ENCODE measurements at regions not wholly inside any gene's neighbourhood (a gene's known extent, or its start where the extent isn't known, plus 50 kb on each side); places are given as distances from the start of the nearest gene placed in this dataset.
"Not testable (repeated sequence)": the region's sequence is repeated elsewhere in the genome, so short reads cannot be mapped to it uniquely, and the experiment has no call there.

DNA sequence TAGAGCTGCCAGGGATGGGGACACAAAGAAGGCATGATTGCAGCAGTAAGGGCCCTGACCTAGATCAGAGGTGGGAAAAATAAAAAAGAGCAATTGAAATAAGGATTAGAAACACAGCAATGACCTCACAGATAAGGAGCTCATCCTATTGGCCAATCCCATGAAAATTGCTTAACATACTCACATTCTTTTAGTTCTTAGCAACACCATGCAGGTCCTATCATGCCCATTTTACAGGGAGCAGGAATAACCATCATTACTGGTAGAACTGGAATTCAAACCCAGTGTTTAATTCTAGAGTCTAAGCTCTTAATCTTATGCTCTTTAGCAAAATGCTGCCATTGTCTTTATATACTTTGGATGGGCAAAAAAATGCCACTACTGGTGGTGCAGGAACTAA is 267.7 kb downstream of the RNF144B start:
- Histone ChIP-seq H3K9ac (ENCODE audit: low read length) (no peak overlapping the region), H2AFZ (ENCODE audit: low read length) (no peak overlapping the region), H3K27ac (ENCODE audit: low read depth, low read length, poor library complexity, severe bottlenecking) (no peak overlapping the region), H3K9me3 (ENCODE audit: low read length) (no peaks in the 10 kb centered on the region), H3K9me2 (ENCODE audit: low read depth, low read length) (no peaks in the 10 kb centered on the region), H3K4me2 (ENCODE audit: low read length) (no peak overlapping the region), H3F3A (ENCODE audit: insufficient read depth, low read length) (no peaks in the 10 kb centered on the region), H4K20me1 (ENCODE audit: insufficient read depth, low read length) (no peaks in the 10 kb centered on the region), H3K36me3 (ENCODE audit: insufficient read depth, low read length) (no peaks in the 10 kb centered on the region), H3K79me2 (ENCODE audit: insufficient read depth, low read length) (no peaks in the 10 kb centered on the region), H3K27me3 (ENCODE audit: insufficient read depth, low read length) (no peaks in the 10 kb centered on the region), H3K4me3 (ENCODE audit: low read depth, low read length, poor library complexity, severe bottlenecking) (no peak overlapping the region), H3K4me1 (ENCODE audit: insufficient read depth, low read length, severe bottlenecking) (no peaks in the 10 kb centered on the region)
- TF ChIP-seq CTCF (IDR thresholded peaks at IDR 0.05; ENCODE audit: low read length) (no peak), EZH2 (IDR thresholded peaks at IDR 0.05; ENCODE audit: borderline replicate concordance, low read length) (no peak)

DNA sequence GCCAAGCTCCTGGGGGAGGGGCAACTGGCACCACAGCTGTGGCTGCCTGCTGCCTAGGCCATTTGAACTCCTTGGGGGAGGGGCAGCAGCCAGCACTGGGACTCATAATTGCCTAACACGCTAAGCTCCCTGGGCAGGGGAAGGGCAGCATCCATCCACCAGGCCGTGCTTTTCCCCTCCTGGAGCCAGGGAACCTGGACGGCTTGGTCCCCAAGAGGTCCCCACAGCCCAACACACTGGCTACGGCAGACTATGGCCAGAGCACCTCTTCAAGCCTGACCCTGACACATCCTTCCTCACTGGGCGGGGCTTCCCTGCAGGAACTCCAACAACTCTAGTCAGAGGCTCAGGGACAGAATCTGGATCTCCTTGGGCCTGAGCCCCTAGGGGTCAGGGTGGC is 269.4 kb downstream of the RNF144B start:
- Histone ChIP-seq H3K36me3 (ENCODE audit: insufficient read depth, low read length) (no peaks in the 10 kb centered on the region), H3K4me1 (ENCODE audit: insufficient read depth, low read length, severe bottlenecking) (no peaks in the 10 kb centered on the region), H3K9ac (ENCODE audit: low read length) (no peak overlapping the region), H2AFZ (ENCODE audit: low read length) (no peak overlapping the region), H3K9me3 (ENCODE audit: low read length) (no peaks in the 10 kb centered on the region), H4K20me1 (ENCODE audit: insufficient read depth, low read length) (no peaks in the 10 kb centered on the region), H3K27ac (ENCODE audit: low read depth, low read length, poor library complexity, severe bottlenecking) (no peak overlapping the region), H3K4me3 (ENCODE audit: low read depth, low read length, poor library complexity, severe bottlenecking) (no peak overlapping the region), H3K27me3 (ENCODE audit: insufficient read depth, low read length) (no peaks in the 10 kb centered on the region), H3F3A (ENCODE audit: insufficient read depth, low read length) (no peaks in the 10 kb centered on the region), H3K4me2 (ENCODE audit: low read length) (no peak overlapping the region), H3K79me2 (ENCODE audit: insufficient read depth, low read length) (no peaks in the 10 kb centered on the region), H3K9me2 (ENCODE audit: low read depth, low read length) (no peaks in the 10 kb centered on the region)
- TF ChIP-seq EZH2 (IDR thresholded peaks at IDR 0.05; ENCODE audit: borderline replicate concordance, low read length), result no peak
- TF ChIP-seq CTCF (IDR thresholded peaks at IDR 0.05; ENCODE audit: low read length), result no peak

DNA sequence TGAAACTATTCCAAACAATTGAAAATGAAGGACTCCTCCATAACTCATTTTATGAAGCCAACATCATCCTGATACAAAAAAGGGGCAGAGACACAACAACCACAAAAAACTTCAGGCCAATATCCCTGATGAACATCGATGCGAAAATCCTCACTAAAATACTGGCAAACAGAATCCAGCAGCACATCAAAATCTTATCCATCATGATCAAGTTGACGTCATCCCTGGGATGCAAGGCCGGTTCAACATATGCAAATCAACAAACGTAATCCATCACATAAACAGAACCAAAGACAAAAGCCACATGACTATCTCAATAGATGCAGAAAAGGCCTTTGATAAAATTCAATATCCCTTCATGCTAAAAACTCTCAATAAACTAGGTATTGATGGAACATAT is 272.8 kb downstream of the RNF144B start:
- H3K9me3 ChIP-seq (ENCODE audit: low read length), result not testable (repeated sequence)

GRCh38 chr6:18663011-18663410 is 275.9 kb downstream of the RNF144B start:
- Histone ChIP-seq H4K20me1 (ENCODE audit: insufficient read depth, low read length) (no peaks in the 10 kb centered on the region), H3K9me3 (ENCODE audit: low read length) (no peaks in the 10 kb centered on the region), H2AFZ (ENCODE audit: low read length) (no peak overlapping the region), H3K27me3 (ENCODE audit: insufficient read depth, low read length) (no peaks in the 10 kb centered on the region), H3K79me2 (ENCODE audit: insufficient read depth, low read length) (no peaks in the 10 kb centered on the region), H3K4me3 (ENCODE audit: low read depth, low read length, poor library complexity, severe bottlenecking) (no peak overlapping the region), H3K27ac (ENCODE audit: low read depth, low read length, poor library complexity, severe bottlenecking) (no peak overlapping the region), H3K4me1 (ENCODE audit: insufficient read depth, low read length, severe bottlenecking) (no peaks in the 10 kb centered on the region), H3K9me2 (ENCODE audit: low read depth, low read length) (no peaks in the 10 kb centered on the region), H3K36me3 (ENCODE audit: insufficient read depth, low read length) (no peaks in the 10 kb centered on the region), H3K4me2 (ENCODE audit: low read length) (no peak overlapping the region), H3F3A (ENCODE audit: insufficient read depth, low read length) (no peaks in the 10 kb centered on the region), H3K9ac (ENCODE audit: low read length) (no peak overlapping the region)
- TF ChIP-seq EZH2 (IDR thresholded peaks at IDR 0.05; ENCODE audit: borderline replicate concordance, low read length) (no peak), CTCF (IDR thresholded peaks at IDR 0.05; ENCODE audit: low read length) (no peak)

More for the DNA sequence above, 272.8 kb downstream of the RNF144B start:
- not testable (repeated sequence) for H3K4me1 ChIP-seq (ENCODE audit: insufficient read depth, low read length, severe bottlenecking); H3K27ac ChIP-seq (ENCODE audit: low read depth, low read length, poor library complexity, severe bottlenecking); H3K79me2 ChIP-seq (ENCODE audit: insufficient read depth, low read length); H3K4me3 ChIP-seq (ENCODE audit: low read depth, low read length, poor library complexity, severe bottlenecking); H2AFZ ChIP-seq (ENCODE audit: low read length); H3K9ac ChIP-seq (ENCODE audit: low read length); H3F3A ChIP-seq (ENCODE audit: insufficient read depth, low read length); H3K27me3 ChIP-seq (ENCODE audit: insufficient read depth, low read length); H4K20me1 ChIP-seq (ENCODE audit: insufficient read depth, low read length); H3K9me2 ChIP-seq (ENCODE audit: low read depth, low read length); H3K36me3 ChIP-seq (ENCODE audit: insufficient read depth, low read length); H3K4me2 ChIP-seq (ENCODE audit: low read length)

All from OCI-LY1 (cell line).